Fibroblast of lung (primary cell): ENCODE measurements at regions not wholly inside any gene's neighbourhood (a gene's known extent, or its start where the extent isn't known, plus 50 kb on each side); places are given as distances from the start of the nearest gene placed in this dataset.
A peak's percentile ranks its signal among the peaks of the same experiment; 100 is the strongest.

Experiments
- DNase-seq, 2 donors: peaks; one replicate each; pipeline versions ENCODE4 v3.0.0 to v3.0.0-alpha.2; 2010; ENCODE audit warnings: low read depth in 2 of 2
- H2AFZ ChIP-seq: 2 replicates; pipeline ENCODE4 v1.5.1; 2012; ENCODE audit warnings: low read length, control low read depth, inconsistent platforms
- H3K27ac ChIP-seq: 2 replicates; pipeline ENCODE4 v1.5.1; 2011; ENCODE audit warnings: low read length, control low read depth; ENCODE audit not compliant: insufficient read depth
- H3K27me3 ChIP-seq: 2 replicates; pipeline ENCODE4 v1.5.1; 2011; ENCODE audit warnings: mild to moderate bottlenecking, low read length; ENCODE audit not compliant: control insufficient read depth, insufficient read depth
- H3K36me3 ChIP-seq: 2 replicates; pipeline ENCODE4 v1.5.1; 2011; ENCODE audit warnings: low read length; ENCODE audit not compliant: control insufficient read depth, insufficient read depth
- H3K4me1 ChIP-seq: 2 replicates; pipeline ENCODE4 v1.5.1; 2011; ENCODE audit warnings: low read length; ENCODE audit not compliant: control insufficient read depth, insufficient read depth; ENCODE audit errors: extremely low read depth
- H3K4me2 ChIP-seq: 2 replicates; pipeline ENCODE4 v1.5.1; 2011; ENCODE audit warnings: low read length, control low read depth; ENCODE audit not compliant: insufficient read depth; ENCODE audit errors: extremely low read depth
- H3K4me3 ChIP-seq, 4 experiments: fragments of 200-600 bp in 1 of 4; sonication (generic) in 1 of 4; replicated peaks in 1 of 4; 2 replicates each; pipeline ENCODE4 v1.5.1; 2011 to 2016; ENCODE audit warnings: low read length in 4 of 4, low read depth in 3 of 4, mild to moderate bottlenecking in 3 of 4, control low read depth in 2 of 4, inconsistent platforms in 1 of 4, mixed read lengths in 1 of 4; ENCODE audit not compliant: insufficient read depth in 1 of 4; ENCODE audit errors: control extremely low read depth in 1 of 4
- H3K79me2 ChIP-seq: 2 replicates; pipeline ENCODE4 v1.5.1; 2012; ENCODE audit warnings: mild to moderate bottlenecking, low read length, inconsistent platforms; ENCODE audit not compliant: control insufficient read depth, insufficient read depth
- H3K9ac ChIP-seq: 2 replicates; pipeline ENCODE4 v1.5.1; 2011; ENCODE audit warnings: mild to moderate bottlenecking, low read length, control low read depth; ENCODE audit not compliant: insufficient read depth
- H3K9me3 ChIP-seq: 2 replicates; pipeline ENCODE4 v1.5.1; 2012; ENCODE audit warnings: low read depth, low read length; ENCODE audit not compliant: control insufficient read depth, insufficient read depth
- H4K20me1 ChIP-seq: 2 replicates; pipeline ENCODE4 v1.5.1; 2011; ENCODE audit warnings: low read length; ENCODE audit not compliant: control insufficient read depth, insufficient read depth; ENCODE audit errors: extremely low read depth
- CTCF ChIP-seq, 2 donors: IDR thresholded peaks in 1 of 2; conservative IDR thresholded peaks in 1 of 2; 1 replicate in 1 of 2; 2 replicates in 1 of 2; pipeline ENCODE4 v1.5.1; 2011 to 2012; ENCODE audit warnings: low read length in 2 of 2, control low read depth in 1 of 2, inconsistent platforms in 1 of 2, low read depth in 1 of 2, mild to moderate bottlenecking in 1 of 2
- EZH2 ChIP-seq: IDR thresholded peaks from 2 replicates; pipeline ENCODE4 v1.5.1; 2012; ENCODE audit warnings: low read length, control low read depth, mild to moderate bottlenecking; ENCODE audit errors: missing control alignments

- Histone ChIP-seq H2AFZ (no peak overlapping the region), H3K9me3 (no peaks in the 10 kb centered on the region), H3K27ac (no peak overlapping the region), H3K4me1 (no peaks in the 10 kb centered on the region), H3K79me2 (no peaks in the 10 kb centered on the region), H4K20me1 (no peaks in the 10 kb centered on the region), H3K4me3 (no peak overlapping the region), H3K9ac (no peak overlapping the region), H3K4me2 (no peak overlapping the region), H3K36me3 (no peaks in the 10 kb centered on the region), H3K27me3 (no peaks in the 10 kb centered on the region)
- DNase-seq: no peak
- TF ChIP-seq EZH2 (no peak), CTCF (conservative IDR thresholded peaks at IDR 0.05 in 1 of 2, IDR thresholded peaks at IDR 0.05 in 1 of 2; ENCODE audit: low read depth in 1 of 2, low read length in 2 of 2) (peak; percentile 9 to 58)
These were observed 124.4 kb downstream of the TENT4A start for GRCh38 chr5:6837519-6838110.

GRCh38 chr5:6838736-6839135 is 125.5 kb downstream of the TENT4A start:
- no peak overlapping the region for H3K27ac ChIP-seq
- no peaks in the 10 kb centered on the region for H3K9me3 ChIP-seq
- no peaks in the 10 kb centered on the region for H3K36me3 ChIP-seq
- H3K79me2 ChIP-seq: no peaks in the 10 kb centered on the region
- H2AFZ ChIP-seq: no peak overlapping the region
- no peaks in the 10 kb centered on the region for H4K20me1 ChIP-seq
- no peak overlapping the region for H3K4me3 ChIP-seq
- TF ChIP-seq EZH2: no peak
- no peak for TF ChIP-seq CTCF (conservative IDR thresholded peaks at IDR 0.05 in 1 of 2, IDR thresholded peaks at IDR 0.05 in 1 of 2; ENCODE audit: low read depth in 1 of 2, low read length in 2 of 2)
- no peaks in the 10 kb centered on the region for H3K4me1 ChIP-seq
- H3K9ac ChIP-seq: no peak overlapping the region
- DNase-seq: no peak
- no peaks in the 10 kb centered on the region for H3K27me3 ChIP-seq
- H3K4me2 ChIP-seq: no peak overlapping the region

- Histone ChIP-seq H3K36me3 (no peaks in the 10 kb centered on the region), H2AFZ (no peak overlapping the region), H3K27me3 (no peaks in the 10 kb centered on the region), H4K20me1 (no peaks in the 10 kb centered on the region), H3K79me2 (no peaks in the 10 kb centered on the region), H3K4me1 (no peaks in the 10 kb centered on the region), H3K27ac (no peak overlapping the region), H3K9me3 (no peaks in the 10 kb centered on the region), H3K9ac (no peak overlapping the region), H3K4me3 (no peak overlapping the region), H3K4me2 (no peak overlapping the region)
- DNase-seq: no peak
- TF ChIP-seq EZH2 (no peak), CTCF (conservative IDR thresholded peaks at IDR 0.05 in 1 of 2, IDR thresholded peaks at IDR 0.05 in 1 of 2; ENCODE audit: low read depth in 1 of 2, low read length in 2 of 2) (no peak)
These were observed 127.0 kb downstream of the TENT4A start for GRCh38 chr5:6840136-6840793.
